ENCODE measurements at regions not wholly inside any gene's neighbourhood (a gene's known extent, or its start where the extent isn't known, plus 50 kb on each side); places are given as distances from the start of the nearest gene placed in this dataset.

DNA sequence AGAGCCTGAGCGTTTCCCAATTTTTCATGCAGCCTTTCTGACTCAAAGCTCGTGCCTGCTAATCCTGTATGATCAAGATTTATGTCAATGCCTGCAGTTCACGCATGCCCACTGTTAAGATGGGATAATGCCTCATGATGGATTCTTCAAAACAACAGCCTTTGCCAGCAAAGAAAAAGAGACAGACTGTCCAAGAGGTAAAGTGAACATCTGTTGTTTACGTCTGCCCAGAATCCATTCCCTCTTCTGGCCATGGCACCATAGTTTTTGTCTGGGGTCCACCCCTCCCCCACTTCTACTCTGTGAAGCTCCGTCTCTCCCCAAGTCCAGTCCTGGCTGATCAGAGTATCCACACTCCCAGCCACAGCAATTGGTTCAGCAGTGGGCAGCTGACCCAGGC lies 91.9 kb upstream of the EYA2 start:
- no peak for TF ChIP-seq GLIS3 (CRISPR knock-in tag; IDR thresholded peaks at IDR 0.05)
- ATAC-seq, result no peak

DNA sequence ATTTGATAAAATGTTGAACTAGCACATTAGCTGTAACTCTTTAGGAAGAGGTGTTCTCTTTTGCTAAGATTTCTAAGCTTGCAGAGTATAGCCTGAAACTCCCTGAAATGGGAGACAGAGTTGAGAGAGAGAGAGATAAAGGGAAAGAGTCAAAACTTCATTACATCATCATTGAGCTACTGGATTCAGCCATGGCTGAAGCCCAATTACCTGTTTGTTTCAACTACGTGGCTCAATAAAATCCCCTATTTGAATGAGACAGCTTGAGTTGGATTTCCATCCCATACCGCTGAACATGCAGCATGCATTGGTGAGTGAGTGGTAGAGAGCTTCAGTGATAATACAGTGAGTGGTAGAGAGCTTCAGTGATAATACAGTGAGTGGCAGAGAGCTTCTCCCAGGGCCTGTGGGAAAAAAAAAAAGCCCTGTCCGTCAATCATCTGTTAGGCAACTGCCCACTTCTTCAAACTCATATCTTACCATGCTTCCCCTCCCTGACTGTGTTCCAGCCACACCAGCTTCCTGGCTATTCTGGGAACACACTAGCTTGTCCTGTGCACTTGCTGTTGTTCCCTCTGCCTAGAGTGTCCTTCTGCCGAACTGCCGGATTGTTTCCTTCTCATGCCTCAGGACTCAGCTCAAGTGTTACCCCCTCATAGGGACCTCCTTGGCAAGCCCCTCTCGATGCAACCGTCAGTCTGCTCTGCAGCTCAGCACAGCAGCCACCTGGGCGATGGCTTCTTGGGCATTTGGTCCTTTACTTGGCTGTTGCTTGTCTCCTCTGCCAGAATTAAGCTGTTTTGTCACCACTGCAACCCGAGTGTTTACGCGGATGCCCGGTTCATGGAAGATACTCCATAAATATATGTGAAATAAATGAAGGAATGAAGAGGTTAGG lies 91.3 kb upstream of the EYA2 start:
- TF ChIP-seq GLIS3 (CRISPR knock-in tag; IDR thresholded peaks at IDR 0.05), result no peak
- TF ChIP-seq PPARA (CRISPR knock-in tag; IDR thresholded peaks at IDR 0.05; ENCODE audit: borderline replicate concordance), result no peak
- no peak for TF ChIP-seq TOX (CRISPR knock-in tag; IDR thresholded peaks at IDR 0.05; ENCODE audit: borderline replicate concordance)
- TF ChIP-seq BACH2 (CRISPR knock-in tag; IDR thresholded peaks at IDR 0.05; ENCODE audit: borderline replicate concordance), result no peak
- no peak for TF ChIP-seq SNAI2 (CRISPR knock-in tag; IDR thresholded peaks at IDR 0.05)
- no peak for TF ChIP-seq TCF4 (CRISPR knock-in tag; IDR thresholded peaks at IDR 0.05; ENCODE audit: borderline replicate concordance)
- TF ChIP-seq ARNTL (CRISPR knock-in tag; IDR thresholded peaks at IDR 0.05; ENCODE audit: borderline replicate concordance, low read depth), result no peak
- no peak for TF ChIP-seq ZFP30 (CRISPR knock-in tag; IDR thresholded peaks at IDR 0.05)
- no peak for TF ChIP-seq ISL1 (CRISPR knock-in tag; IDR thresholded peaks at IDR 0.05)
- TF ChIP-seq, protein P1, sequence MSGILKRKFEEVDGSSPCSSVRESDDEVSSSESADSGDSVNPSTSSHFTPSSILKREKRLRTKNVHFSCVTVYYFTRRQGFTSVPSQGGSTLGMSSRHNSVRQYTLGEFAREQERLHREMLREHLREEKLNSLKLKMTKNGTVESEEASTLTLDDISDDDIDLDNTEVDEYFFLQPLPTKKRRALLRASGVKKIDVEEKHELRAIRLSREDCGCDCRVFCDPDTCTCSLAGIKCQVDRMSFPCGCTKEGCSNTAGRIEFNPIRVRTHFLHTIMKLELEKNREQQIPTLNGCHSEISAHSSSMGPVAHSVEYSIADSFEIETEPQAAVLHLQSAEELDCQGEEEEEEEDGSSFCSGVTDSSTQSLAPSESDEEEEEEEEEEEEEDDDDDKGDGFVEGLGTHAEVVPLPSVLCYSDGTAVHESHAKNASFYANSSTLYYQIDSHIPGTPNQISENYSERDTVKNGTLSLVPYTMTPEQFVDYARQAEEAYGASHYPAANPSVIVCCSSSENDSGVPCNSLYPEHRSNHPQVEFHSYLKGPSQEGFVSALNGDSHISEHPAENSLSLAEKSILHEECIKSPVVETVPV (CRISPR knock-in tag; IDR thresholded peaks at IDR 0.05), result no peak
- no peak for TF ChIP-seq ZC3H10 (CRISPR knock-in tag; IDR thresholded peaks at IDR 0.05)
- no peak for TF ChIP-seq CSDC2 (CRISPR knock-in tag; IDR thresholded peaks at IDR 0.05)
- no peak for ATAC-seq

DNA sequence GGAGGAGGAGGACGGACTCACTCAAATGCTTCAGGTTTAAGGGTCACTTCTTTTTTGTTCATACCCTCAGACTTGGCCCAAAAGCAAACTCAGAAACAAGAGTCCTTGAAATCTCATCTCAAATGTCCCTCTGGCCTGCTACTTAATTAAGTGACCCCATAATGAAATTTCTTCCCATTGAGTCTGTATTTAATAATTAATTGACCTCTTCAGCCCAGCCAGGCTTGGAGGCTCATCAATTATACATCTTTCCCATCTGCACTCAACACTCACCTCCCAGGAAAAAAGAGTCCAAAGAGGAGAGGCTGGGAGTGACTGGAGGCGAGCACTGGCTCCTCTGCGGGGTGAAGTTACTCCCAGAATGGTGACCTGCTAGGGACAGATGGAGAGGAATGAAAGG lies 90.5 kb upstream of the EYA2 start:
- ATAC-seq, result no peak

DNA sequence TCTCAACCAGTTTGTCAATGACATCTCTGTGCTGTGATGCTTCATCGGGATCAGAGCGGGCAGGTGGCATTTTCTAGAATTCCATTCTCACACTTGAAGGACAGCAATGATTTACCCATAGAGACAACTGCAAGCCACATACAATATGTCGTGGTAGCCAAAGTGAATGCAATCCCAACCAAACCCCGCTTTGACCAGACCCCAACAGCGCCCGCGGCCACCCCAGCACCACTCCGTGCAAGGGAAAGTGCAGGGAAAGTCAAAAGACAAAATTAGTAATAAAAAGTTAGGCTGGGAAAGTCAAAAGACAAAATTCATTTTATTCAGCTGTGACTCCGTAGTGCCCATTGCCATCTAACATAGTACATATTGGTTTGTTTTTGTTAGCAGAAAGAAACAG lies 88.8 kb upstream of the EYA2 start:
- TF ChIP-seq RARB (CRISPR knock-in tag; IDR thresholded peaks at IDR 0.05) (no peak), ZNF8 (CRISPR knock-in tag; IDR thresholded peaks at IDR 0.05) (no peak), ZNF70 (CRISPR knock-in tag; IDR thresholded peaks at IDR 0.05) (no peak), ZNF565 (CRISPR knock-in tag; conservative IDR thresholded peaks at IDR 0.05; ENCODE audit: low read depth) (no peak), ZC3H10 (CRISPR knock-in tag; IDR thresholded peaks at IDR 0.05) (no peak), BACH2 (CRISPR knock-in tag; IDR thresholded peaks at IDR 0.05; ENCODE audit: borderline replicate concordance) (no peak)
- TF ChIP-seq, protein P2, sequence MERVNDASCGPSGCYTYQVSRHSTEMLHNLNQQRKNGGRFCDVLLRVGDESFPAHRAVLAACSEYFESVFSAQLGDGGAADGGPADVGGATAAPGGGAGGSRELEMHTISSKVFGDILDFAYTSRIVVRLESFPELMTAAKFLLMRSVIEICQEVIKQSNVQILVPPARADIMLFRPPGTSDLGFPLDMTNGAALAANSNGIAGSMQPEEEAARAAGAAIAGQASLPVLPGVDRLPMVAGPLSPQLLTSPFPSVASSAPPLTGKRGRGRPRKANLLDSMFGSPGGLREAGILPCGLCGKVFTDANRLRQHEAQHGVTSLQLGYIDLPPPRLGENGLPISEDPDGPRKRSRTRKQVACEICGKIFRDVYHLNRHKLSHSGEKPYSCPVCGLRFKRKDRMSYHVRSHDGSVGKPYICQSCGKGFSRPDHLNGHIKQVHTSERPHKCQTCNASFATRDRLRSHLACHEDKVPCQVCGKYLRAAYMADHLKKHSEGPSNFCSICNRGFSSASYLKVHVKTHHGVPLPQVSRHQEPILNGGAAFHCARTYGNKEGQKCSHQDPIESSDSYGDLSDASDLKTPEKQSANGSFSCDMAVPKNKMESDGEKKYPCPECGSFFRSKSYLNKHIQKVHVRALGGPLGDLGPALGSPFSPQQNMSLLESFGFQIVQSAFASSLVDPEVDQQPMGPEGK (CRISPR knock-in tag; IDR thresholded peaks at IDR 0.05; ENCODE audit: borderline replicate concordance), result no peak
- no peak for ATAC-seq

More for the DNA sequence above, 90.5 kb upstream of the EYA2 start:
- TF ChIP-seq ZNF70 (CRISPR knock-in tag; IDR thresholded peaks at IDR 0.05), result no peak
- no peak for TF ChIP-seq BACH2 (CRISPR knock-in tag; IDR thresholded peaks at IDR 0.05; ENCODE audit: borderline replicate concordance)
- TF ChIP-seq ARNTL (CRISPR knock-in tag; IDR thresholded peaks at IDR 0.05; ENCODE audit: borderline replicate concordance, low read depth), result no peak
- TF ChIP-seq SNAI2 (CRISPR knock-in tag; IDR thresholded peaks at IDR 0.05), result no peak
- no peak for TF ChIP-seq ZFP30 (CRISPR knock-in tag; IDR thresholded peaks at IDR 0.05)

DNA sequence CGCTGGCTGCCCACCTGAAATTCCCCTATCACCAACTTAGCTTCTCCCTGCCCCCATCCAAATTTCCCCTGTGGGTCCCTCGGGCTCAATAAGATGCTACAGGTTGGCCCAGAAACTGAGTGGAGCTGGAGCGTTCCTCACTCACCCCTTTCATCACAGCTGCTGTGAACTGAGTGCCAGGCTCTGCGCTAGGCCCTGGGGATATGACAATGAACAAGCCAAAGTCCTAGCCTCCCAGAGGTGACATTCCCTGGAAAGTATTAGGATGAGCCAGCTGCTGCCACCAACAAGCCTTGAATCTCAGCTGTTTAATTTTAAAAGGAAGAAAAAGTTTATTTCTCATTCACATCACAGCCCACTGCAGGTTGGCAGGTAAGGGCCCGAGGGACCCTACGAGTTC lies 86.6 kb upstream of the EYA2 start:
- no peak for ATAC-seq
- TF ChIP-seq ZNF70 (CRISPR knock-in tag; IDR thresholded peaks at IDR 0.05) (no peak), TOX (CRISPR knock-in tag; IDR thresholded peaks at IDR 0.05; ENCODE audit: borderline replicate concordance) (no peak), CSDC2 (CRISPR knock-in tag; IDR thresholded peaks at IDR 0.05) (no peak), ESRRG (CRISPR knock-in tag; IDR thresholded peaks at IDR 0.05) (no peak), OSR1 (CRISPR knock-in tag; IDR thresholded peaks at IDR 0.05) (no peak), RARB (CRISPR knock-in tag; IDR thresholded peaks at IDR 0.05) (no peak), ZC3H10 (CRISPR knock-in tag; IDR thresholded peaks at IDR 0.05) (no peak), ZFP30 (CRISPR knock-in tag; IDR thresholded peaks at IDR 0.05) (no peak), ARNTL (CRISPR knock-in tag; IDR thresholded peaks at IDR 0.05; ENCODE audit: borderline replicate concordance, low read depth) (no peak), TCF4 (CRISPR knock-in tag; IDR thresholded peaks at IDR 0.05; ENCODE audit: borderline replicate concordance) (no peak), SNAI2 (CRISPR knock-in tag; IDR thresholded peaks at IDR 0.05) (no peak)
- TF ChIP-seq, protein P3, sequence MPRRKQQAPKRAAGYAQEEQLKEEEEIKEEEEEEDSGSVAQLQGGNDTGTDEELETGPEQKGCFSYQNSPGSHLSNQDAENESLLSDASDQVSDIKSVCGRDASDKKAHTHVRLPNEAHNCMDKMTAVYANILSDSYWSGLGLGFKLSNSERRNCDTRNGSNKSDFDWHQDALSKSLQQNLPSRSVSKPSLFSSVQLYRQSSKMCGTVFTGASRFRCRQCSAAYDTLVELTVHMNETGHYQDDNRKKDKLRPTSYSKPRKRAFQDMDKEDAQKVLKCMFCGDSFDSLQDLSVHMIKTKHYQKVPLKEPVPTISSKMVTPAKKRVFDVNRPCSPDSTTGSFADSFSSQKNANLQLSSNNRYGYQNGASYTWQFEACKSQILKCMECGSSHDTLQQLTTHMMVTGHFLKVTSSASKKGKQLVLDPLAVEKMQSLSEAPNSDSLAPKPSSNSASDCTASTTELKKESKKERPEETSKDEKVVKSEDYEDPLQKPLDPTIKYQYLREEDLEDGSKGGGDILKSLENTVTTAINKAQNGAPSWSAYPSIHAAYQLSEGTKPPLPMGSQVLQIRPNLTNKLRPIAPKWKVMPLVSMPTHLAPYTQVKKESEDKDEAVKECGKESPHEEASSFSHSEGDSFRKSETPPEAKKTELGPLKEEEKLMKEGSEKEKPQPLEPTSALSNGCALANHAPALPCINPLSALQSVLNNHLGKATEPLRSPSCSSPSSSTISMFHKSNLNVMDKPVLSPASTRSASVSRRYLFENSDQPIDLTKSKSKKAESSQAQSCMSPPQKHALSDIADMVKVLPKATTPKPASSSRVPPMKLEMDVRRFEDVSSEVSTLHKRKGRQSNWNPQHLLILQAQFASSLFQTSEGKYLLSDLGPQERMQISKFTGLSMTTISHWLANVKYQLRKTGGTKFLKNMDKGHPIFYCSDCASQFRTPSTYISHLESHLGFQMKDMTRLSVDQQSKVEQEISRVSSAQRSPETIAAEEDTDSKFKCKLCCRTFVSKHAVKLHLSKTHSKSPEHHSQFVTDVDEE (CRISPR knock-in tag; IDR thresholded peaks at IDR 0.05), result no peak
- TF ChIP-seq, protein P4, sequence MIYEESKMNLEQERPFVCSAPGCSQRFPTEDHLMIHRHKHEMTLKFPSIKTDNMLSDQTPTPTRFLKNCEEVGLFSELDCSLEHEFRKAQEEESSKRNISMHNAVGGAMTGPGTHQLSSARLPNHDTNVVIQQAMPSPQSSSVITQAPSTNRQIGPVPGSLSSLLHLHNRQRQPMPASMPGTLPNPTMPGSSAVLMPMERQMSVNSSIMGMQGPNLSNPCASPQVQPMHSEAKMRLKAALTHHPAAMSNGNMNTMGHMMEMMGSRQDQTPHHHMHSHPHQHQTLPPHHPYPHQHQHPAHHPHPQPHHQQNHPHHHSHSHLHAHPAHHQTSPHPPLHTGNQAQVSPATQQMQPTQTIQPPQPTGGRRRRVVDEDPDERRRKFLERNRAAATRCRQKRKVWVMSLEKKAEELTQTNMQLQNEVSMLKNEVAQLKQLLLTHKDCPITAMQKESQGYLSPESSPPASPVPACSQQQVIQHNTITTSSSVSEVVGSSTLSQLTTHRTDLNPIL (CRISPR knock-in tag; IDR thresholded peaks at IDR 0.05; ENCODE audit: low read depth), result no peak
- TF ChIP-seq, protein P1 (CRISPR knock-in tag; IDR thresholded peaks at IDR 0.05), result no peak
- TF ChIP-seq, protein P5, sequence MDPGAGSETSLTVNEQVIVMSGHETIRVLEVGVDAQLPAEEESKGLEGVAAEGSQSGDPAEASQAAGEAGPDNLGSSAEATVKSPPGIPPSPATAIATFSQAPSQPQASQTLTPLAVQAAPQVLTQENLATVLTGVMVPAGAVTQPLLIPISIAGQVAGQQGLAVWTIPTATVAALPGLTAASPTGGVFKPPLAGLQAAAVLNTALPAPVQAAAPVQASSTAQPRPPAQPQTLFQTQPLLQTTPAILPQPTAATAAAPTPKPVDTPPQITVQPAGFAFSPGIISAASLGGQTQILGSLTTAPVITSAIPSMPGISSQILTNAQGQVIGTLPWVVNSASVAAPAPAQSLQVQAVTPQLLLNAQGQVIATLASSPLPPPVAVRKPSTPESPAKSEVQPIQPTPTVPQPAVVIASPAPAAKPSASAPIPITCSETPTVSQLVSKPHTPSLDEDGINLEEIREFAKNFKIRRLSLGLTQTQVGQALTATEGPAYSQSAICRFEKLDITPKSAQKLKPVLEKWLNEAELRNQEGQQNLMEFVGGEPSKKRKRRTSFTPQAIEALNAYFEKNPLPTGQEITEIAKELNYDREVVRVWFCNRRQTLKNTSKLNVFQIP (CRISPR knock-in tag; IDR thresholded peaks at IDR 0.05; ENCODE audit: borderline replicate concordance, low read depth), result no peak
